IMR-90 (cell line): ENCODE measurements at regions not wholly inside any gene's neighbourhood (a gene's known extent, or its start where the extent isn't known, plus 50 kb on each side); places are given as distances from the start of the nearest gene placed in this dataset.

Experiments
- ATAC-seq: fragments of 200-7000 bp; cut with Tn5 transposase; 2 replicates; pipeline ENCODE4 v1.9.1; 2020; ENCODE audit warnings: low read depth, mild to moderate bottlenecking, moderate library complexity
- BruUV-seq: library from RNA; stranded (reverse); fragments of 400-500 nt; replicated peaks from 2 replicates; lab custom pipeline; 2021; lab: Mats Ljungman, UMichigan
- CTCF ChIA-PET: fragments of 300-600 bp; formaldehyde crosslinking; extraction: SDS; loops from one replicate; lab custom pipeline; 2021; ENCODE audit warnings: antibody characterized with exemption; lab: Yijun Ruan, JAX
- POLR2A ChIA-PET: fragments of 300-600 bp; sonication (Branson Sonifier 250); formaldehyde crosslinking; loops from one replicate; lab custom pipeline; 2022; ENCODE audit warnings: antibody characterized with exemption; ENCODE audit not compliant: unreplicated experiment; lab: Charles Lee
- DNase-seq: peaks from one replicate; pipeline ENCODE4 v3.0.0; 2013
- H2AFZ ChIP-seq: replicated peaks from 2 replicates; pipeline ENCODE3; 2013; ENCODE audit warnings: low read length, mild to moderate bottlenecking; ENCODE audit not compliant: poor library complexity
- H2AK5ac ChIP-seq: 2 replicates; pipeline ENCODE4 v1.6.1; 2013; ENCODE audit warnings: low read depth, low read length, inconsistent platforms
- H2AK9ac ChIP-seq: replicated peaks from 2 replicates; pipeline ENCODE3; 2013; ENCODE audit warnings: mild to moderate bottlenecking, low read depth, low read length, moderate library complexity; ENCODE audit not compliant: poor library complexity
- H2BK120ac ChIP-seq: 2 replicates; pipeline ENCODE4 v1.6.1; 2013; ENCODE audit warnings: low read depth, low read length, inconsistent platforms
- H2BK15ac ChIP-seq: 3 replicates; pipeline ENCODE4 v1.6.1; 2013; ENCODE audit warnings: low read depth, low read length, inconsistent platforms
- H2BK20ac ChIP-seq: 2 replicates; pipeline ENCODE4 v1.6.1; 2013; ENCODE audit warnings: low read depth, mild to moderate bottlenecking, inconsistent platforms, low read length, moderate library complexity
- H2BK5ac ChIP-seq: 2 replicates; pipeline ENCODE4 v1.6.1; 2013; ENCODE audit warnings: mild to moderate bottlenecking, low read depth, low read length, inconsistent platforms; ENCODE audit not compliant: poor library complexity, severe bottlenecking
- H3K14ac ChIP-seq: replicated peaks from 2 replicates; pipeline ENCODE4 v1.6.1; 2013; ENCODE audit warnings: low read depth, low read length, inconsistent platforms
- H3K18ac ChIP-seq: 2 replicates; pipeline ENCODE4 v1.6.1; 2013; ENCODE audit warnings: low read depth, low read length, control low read depth
- H3K23ac ChIP-seq: 2 replicates; pipeline ENCODE4 v1.6.1; 2013; ENCODE audit warnings: low read depth, low read length, inconsistent platforms
- H3K27ac ChIP-seq: 2 replicates; pipeline ENCODE4 v1.5.1; 2013; ENCODE audit warnings: mild to moderate bottlenecking, control low read depth, low read length; ENCODE audit not compliant: insufficient read depth
- H3K27me3 ChIP-seq: 2 replicates; pipeline ENCODE4 v1.6.1; 2013; ENCODE audit warnings: low read length; ENCODE audit not compliant: control insufficient read depth, insufficient read depth
- H3K36me3 ChIP-seq: 2 replicates; pipeline ENCODE4 v1.6.1; 2013; ENCODE audit warnings: low read length, mixed read lengths; ENCODE audit not compliant: control insufficient read depth, insufficient read depth
- H3K4ac ChIP-seq: 2 replicates; pipeline ENCODE4 v1.6.1; 2013; ENCODE audit warnings: low read depth, low read length, inconsistent platforms
- H3K4me1 ChIP-seq: 2 replicates; pipeline ENCODE4 v1.6.1; 2013; ENCODE audit warnings: low read length, mixed read lengths; ENCODE audit not compliant: control insufficient read depth, insufficient read depth
- H3K4me2 ChIP-seq: 2 replicates; pipeline ENCODE4 v1.6.1; 2013; ENCODE audit warnings: low read depth, mild to moderate bottlenecking, control low read depth, low read length, moderate library complexity
- H3K4me3 ChIP-seq: 2 replicates; pipeline ENCODE4 v1.5.1; 2013; ENCODE audit warnings: low read depth, mild to moderate bottlenecking, control low read depth, low read length, moderate library complexity; ENCODE audit not compliant: insufficient read depth
- H3K56ac ChIP-seq: 2 replicates; pipeline ENCODE4 v1.6.1; 2013; ENCODE audit warnings: low read length, inconsistent platforms; ENCODE audit not compliant: insufficient read depth; ENCODE audit errors: extremely low read depth
- H3K79me1 ChIP-seq, 2 experiments: 2 replicates each; pipeline ENCODE4 v1.6.1; 2013; ENCODE audit warnings: low read length in 2 of 2, inconsistent platforms in 1 of 2, low read depth in 1 of 2
- H3K9ac ChIP-seq: 2 replicates; pipeline ENCODE4 v1.6.1; 2013; ENCODE audit warnings: low read depth, low read length, control low read depth
- H3K9me1 ChIP-seq: 2 replicates; pipeline ENCODE4 v1.6.1; 2013; ENCODE audit warnings: low read length, inconsistent platforms; ENCODE audit not compliant: insufficient read depth
- H3K9me3 ChIP-seq: 2 replicates; pipeline ENCODE4 v1.6.1; 2013; ENCODE audit warnings: low read length; ENCODE audit not compliant: control insufficient read depth, insufficient read depth
- H4K20me1 ChIP-seq: 2 replicates; pipeline ENCODE4 v1.6.1; 2013; ENCODE audit warnings: low read length, inconsistent platforms; ENCODE audit not compliant: insufficient read depth
- H4K5ac ChIP-seq: 2 replicates; pipeline ENCODE4 v1.6.1; 2013; ENCODE audit warnings: mild to moderate bottlenecking, low read depth, low read length, control low read depth
- H4K8ac ChIP-seq, 2 experiments: 2 replicates each; pipeline ENCODE4 v1.6.1; 2013; ENCODE audit warnings: low read depth in 2 of 2, low read length in 2 of 2, control low read depth in 1 of 2, inconsistent platforms in 1 of 2
- H4K91ac ChIP-seq: 2 replicates; pipeline ENCODE4 v1.6.1; 2013; ENCODE audit warnings: low read depth, low read length, inconsistent platforms; ENCODE audit not compliant: insufficient read depth
- FOS ChIP-seq: fragments of 150-350 bp; IDR thresholded peaks from 2 replicates; pipeline ENCODE4 v1.6.1; 2016; ENCODE audit warnings: low read depth, low read length
- RAD21 ChIP-seq: IDR thresholded peaks from 2 replicates; pipeline ENCODE4 v1.6.1; 2012; ENCODE audit warnings: low read length, improper control_type of control experiment
- WGBS, 2 experiments: methylation state at CpG; one replicate each; pipeline versions ENCODE4 v1.1.5 to v1.1.7; 2013; ENCODE audit warnings: missing lambda C conversion rate in 2 of 2; ENCODE audit not compliant: insufficient read length in 1 of 2; ENCODE audit errors: extremely low coverage in 2 of 2; 5-methylcytosine and 5-hydroxymethylcytosine counted together
- dilution Hi-C: fragments of 300-500 bp; cut with HindIII; formaldehyde crosslinking; loops from one replicate; pipeline ENCODE4 v1.14.3; 2018; ENCODE audit warnings: low sequenced_read_pairs; ENCODE audit not compliant: unreplicated experiment
- in situ Hi-C: fragments of 300-500 bp; cut with MboI; formaldehyde crosslinking; loops from 3 replicates; pipeline ENCODE4 v1.14.3; 2019; ENCODE audit warnings: low sequenced_read_pairs, inconsistent platforms, mixed read lengths
- intact Hi-C: fragments of 100-400 bp; cut with micrococcal nuclease; formaldehyde crosslinking; loops from 2 replicates; pipeline ENCODE4 v1.10.0; 2022

DNA sequence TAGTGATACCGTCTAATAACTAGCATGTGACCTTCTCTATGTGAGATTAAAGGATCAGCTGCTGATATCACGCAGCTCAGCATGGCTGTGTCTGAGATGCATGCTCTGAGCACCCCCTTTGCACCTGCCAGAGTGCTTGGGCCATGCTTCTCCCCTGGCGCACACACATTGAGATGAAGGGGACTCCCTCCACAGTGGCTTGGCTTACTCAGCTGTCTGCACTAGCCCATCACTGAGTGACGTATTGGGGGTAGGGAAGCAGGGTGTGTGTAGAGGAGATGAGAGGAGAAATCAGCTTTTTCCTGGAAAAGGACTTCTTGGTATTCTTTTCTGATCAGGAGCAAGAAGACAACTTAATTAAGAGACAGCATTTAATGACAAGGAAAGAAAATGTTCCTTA lies 216.5 kb downstream of the BLID start:
- no peak overlapping the region for H2AK9ac ChIP-seq
- dilution Hi-C loops = no loop called here
- no peak overlapping the region for H4K91ac ChIP-seq
- BruUV-seq = no TSS peak
- ATAC-seq (no peak), DNase-seq (no peak)
- in situ Hi-C loops = no loop called here
- intact Hi-C loops = no loop called here
- H4K20me1 ChIP-seq = no peaks in the 10 kb centered on the region
- H2AFZ ChIP-seq = peak overlapping the region; percentile 72
- no peak overlapping the region for H2BK5ac ChIP-seq
- POLR2A ChIA-PET = no interaction called here
- H3K27me3 ChIP-seq = no peaks in the 10 kb centered on the region
- H4K8ac ChIP-seq = no peak overlapping the region
- H4K5ac ChIP-seq = no peak overlapping the region
- TF ChIP-seq RAD21 (no peak), FOS (no peak)
- H2AK5ac ChIP-seq = peak overlapping the region; percentile 55; the same call in 1 of the 2 replicates
- H3K9me1 ChIP-seq = peaks cover 4% of the 10 kb centered on the region
- H2BK120ac ChIP-seq = no peak overlapping the region
- no peak overlapping the region for H3K9ac ChIP-seq
- H3K4ac ChIP-seq = no peak overlapping the region
- WGBS, 2 experiments = 80% methylated on average over 2 of the region's 4 CpGs; no CpG with 5 or more reads in 1 of the 2 experiments
- peak overlapping the region; percentile 1; the same call in 1 of the 2 replicates for H3K14ac ChIP-seq
- H3K4me3 ChIP-seq = no peak overlapping the region
- no peak overlapping the region for H3K56ac ChIP-seq
- no peak overlapping the region for H3K23ac ChIP-seq
- CTCF ChIA-PET = no interaction called here
- no peak overlapping the region for H3K27ac ChIP-seq
- H3K4me1 ChIP-seq = peaks cover 6% of the 10 kb centered on the region
- H3K9me3 ChIP-seq = no peaks in the 10 kb centered on the region
- no peak overlapping the region for H2BK20ac ChIP-seq
- no peak overlapping the region for H2BK15ac ChIP-seq
- H3K36me3 ChIP-seq = no peaks in the 10 kb centered on the region
- no peak overlapping the region for H3K4me2 ChIP-seq
- H3K18ac ChIP-seq = no peak overlapping the region
- no peaks in the 10 kb centered on the region for H3K79me1 ChIP-seq
